ENCODE measurements at regions not wholly inside any gene's neighbourhood (a gene's known extent, or its start where the extent isn't known, plus 50 kb on each side); places are given as distances from the start of the nearest gene placed in this dataset.
"Not testable (repeated sequence)": the region's sequence is repeated elsewhere in the genome, so short reads cannot be mapped to it uniquely, and the experiment has no call there.

DNA sequence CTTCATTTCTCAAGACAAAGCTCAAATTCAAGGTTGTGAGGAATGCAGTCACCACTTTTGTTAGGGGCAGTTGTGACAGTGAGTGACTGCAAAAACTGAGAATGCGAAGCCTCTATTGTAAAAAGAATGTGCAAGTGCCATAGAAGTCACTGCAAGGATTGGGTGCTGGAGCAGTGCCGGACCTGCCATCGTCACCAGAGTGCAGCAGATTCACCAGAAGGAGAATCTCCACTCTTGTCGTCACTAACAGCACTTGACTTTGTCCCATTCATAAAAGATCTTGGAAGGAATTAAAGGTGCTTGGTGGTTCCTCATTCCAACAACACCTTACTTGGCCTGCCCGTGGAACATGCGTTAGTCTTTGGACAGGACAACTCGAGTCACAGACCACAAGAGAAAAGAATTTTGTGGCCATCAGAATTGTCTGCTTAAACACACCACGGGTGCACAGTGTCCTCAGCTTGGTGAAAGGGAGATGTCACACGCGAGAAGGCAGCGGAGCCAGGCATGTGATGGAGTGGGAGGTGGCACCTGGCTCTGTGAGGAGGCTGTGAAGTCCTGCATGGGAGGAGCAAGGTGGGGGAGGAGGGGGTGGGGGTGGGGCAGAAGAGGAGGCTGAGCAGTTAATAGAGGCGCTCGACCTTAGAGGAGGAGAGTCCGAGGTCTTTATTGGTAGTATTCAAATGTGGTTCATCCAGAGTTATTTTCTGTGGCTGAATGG, 100.9 kb upstream of the SPDYE9 start:
- H3K4me1 ChIP-seq (ENCODE audit: insufficient read depth, low read length, poor library complexity, severe bottlenecking); H3K27ac ChIP-seq (ENCODE audit: low read depth, low read length, poor library complexity, severe bottlenecking); H3K9me2 ChIP-seq (ENCODE audit: insufficient read depth, low read length); CTCF ChIA-PET (ENCODE audit: unreplicated experiment); H2AFZ ChIP-seq (ENCODE audit: low read length); H3K79me2 ChIP-seq (ENCODE audit: insufficient read depth, low read depth, low read length); H3K4me3 ChIP-seq (ENCODE audit: low read depth, low read length, poor library complexity, severe bottlenecking); intact Hi-C loops (cut with micrococcal nuclease; ENCODE audit: unreplicated experiment); H3K36me3 ChIP-seq (ENCODE audit: insufficient read depth, low read length); DNase-seq (ENCODE audit: low spot score); H4K20me1 ChIP-seq (ENCODE audit: insufficient read depth, low read length); BruUV-seq (replicated peaks); H3K4me2 ChIP-seq (ENCODE audit: low read length); POLR2A ChIA-PET; H3K9me3 ChIP-seq (ENCODE audit: low read length): not testable (repeated sequence)

DNA sequence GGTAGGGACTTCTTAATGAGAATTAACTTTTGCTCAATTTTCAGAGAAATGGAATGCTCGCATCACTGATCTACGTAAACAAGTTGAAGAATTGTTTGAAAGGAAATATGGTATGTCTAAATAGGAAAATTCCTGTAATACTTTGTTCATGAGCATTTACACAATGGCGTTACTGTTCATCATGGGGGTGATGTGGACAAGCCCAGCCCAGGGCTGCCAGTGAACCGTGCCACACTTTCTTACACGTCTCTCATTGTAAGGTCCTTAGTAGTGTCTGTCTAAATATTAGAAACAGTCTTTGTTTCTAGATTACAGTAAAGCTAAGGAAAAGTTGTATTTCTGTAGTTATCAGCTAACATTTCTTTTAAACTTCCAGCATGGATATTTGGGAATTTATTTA, 91.0 kb upstream of the SPDYE9 start:
- H2AFZ ChIP-seq (ENCODE audit: low read length); H3K4me1 ChIP-seq (ENCODE audit: insufficient read depth, low read length, poor library complexity, severe bottlenecking); H3K4me2 ChIP-seq (ENCODE audit: low read length); H3K9me3 ChIP-seq (ENCODE audit: low read length); BruUV-seq (replicated peaks); H3K27ac ChIP-seq (ENCODE audit: low read depth, low read length, poor library complexity, severe bottlenecking); intact Hi-C loops (cut with micrococcal nuclease; ENCODE audit: unreplicated experiment); POLR2A ChIA-PET; H3K4me3 ChIP-seq (ENCODE audit: low read depth, low read length, poor library complexity, severe bottlenecking); CTCF ChIA-PET (ENCODE audit: unreplicated experiment); DNase-seq (ENCODE audit: low spot score); H3K36me3 ChIP-seq (ENCODE audit: insufficient read depth, low read length); H3K79me2 ChIP-seq (ENCODE audit: insufficient read depth, low read depth, low read length); H3K9me2 ChIP-seq (ENCODE audit: insufficient read depth, low read length); H4K20me1 ChIP-seq (ENCODE audit: insufficient read depth, low read length): not testable (repeated sequence)

DNA sequence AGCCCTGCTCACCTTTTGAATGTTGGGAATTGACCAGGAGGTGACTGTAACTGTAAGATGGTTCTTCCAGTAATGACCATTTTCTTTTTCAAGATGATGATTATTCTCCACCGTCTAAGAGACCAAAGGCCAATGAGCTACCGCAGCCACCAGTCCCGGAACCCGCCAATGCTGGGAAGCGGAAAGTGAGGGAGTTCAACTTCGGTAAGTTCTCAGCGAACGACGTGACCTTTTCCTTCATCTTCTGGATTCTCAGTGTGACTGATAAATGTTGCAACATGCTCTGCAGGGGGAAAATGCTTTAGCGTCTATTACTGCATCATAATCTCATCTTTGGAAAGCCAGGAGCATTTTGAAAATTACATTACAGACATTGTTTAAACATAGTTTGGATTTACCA, 89.5 kb upstream of the SPDYE9 start:
- H3K4me3 ChIP-seq (ENCODE audit: low read depth, low read length, poor library complexity, severe bottlenecking); H3K36me3 ChIP-seq (ENCODE audit: insufficient read depth, low read length); H3K9me3 ChIP-seq (ENCODE audit: low read length); intact Hi-C loops (cut with micrococcal nuclease; ENCODE audit: unreplicated experiment); DNase-seq (ENCODE audit: low spot score); H4K20me1 ChIP-seq (ENCODE audit: insufficient read depth, low read length); H3K4me2 ChIP-seq (ENCODE audit: low read length); H3K9me2 ChIP-seq (ENCODE audit: insufficient read depth, low read length); CTCF ChIA-PET (ENCODE audit: unreplicated experiment); BruUV-seq (replicated peaks); H2AFZ ChIP-seq (ENCODE audit: low read length); POLR2A ChIA-PET; H3K79me2 ChIP-seq (ENCODE audit: insufficient read depth, low read depth, low read length); H3K27ac ChIP-seq (ENCODE audit: low read depth, low read length, poor library complexity, severe bottlenecking); H3K4me1 ChIP-seq (ENCODE audit: insufficient read depth, low read length, poor library complexity, severe bottlenecking): not testable (repeated sequence)

DNA sequence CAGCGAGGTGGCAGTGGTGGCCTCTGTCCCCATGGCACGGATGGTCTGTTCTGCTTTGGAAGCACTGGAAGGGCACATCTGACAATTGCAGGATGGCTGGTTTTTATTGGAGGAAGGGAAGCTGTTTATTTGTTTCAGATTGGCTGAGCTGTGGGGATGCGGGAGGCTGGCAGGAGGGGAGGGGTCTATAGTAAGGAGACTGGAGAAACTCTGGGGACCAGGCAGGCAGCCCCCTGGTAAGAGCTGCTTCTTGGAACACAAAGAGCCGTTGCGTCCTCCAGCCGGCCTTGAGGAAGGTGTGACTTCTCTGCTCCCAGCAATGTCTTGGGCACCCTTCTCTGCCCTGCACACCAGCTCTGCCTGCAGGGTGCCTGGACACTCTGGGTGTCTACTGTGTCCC, 85.1 kb upstream of the SPDYE9 start:
- BruUV-seq (replicated peaks); DNase-seq (ENCODE audit: low spot score); CTCF ChIA-PET (ENCODE audit: unreplicated experiment); intact Hi-C loops (cut with micrococcal nuclease; ENCODE audit: unreplicated experiment); H3K27ac ChIP-seq (ENCODE audit: low read depth, low read length, poor library complexity, severe bottlenecking); H2AFZ ChIP-seq (ENCODE audit: low read length); H3K4me1 ChIP-seq (ENCODE audit: insufficient read depth, low read length, poor library complexity, severe bottlenecking); POLR2A ChIA-PET; H4K20me1 ChIP-seq (ENCODE audit: insufficient read depth, low read length); H3K79me2 ChIP-seq (ENCODE audit: insufficient read depth, low read depth, low read length); H3K4me2 ChIP-seq (ENCODE audit: low read length); H3K9me3 ChIP-seq (ENCODE audit: low read length); H3K36me3 ChIP-seq (ENCODE audit: insufficient read depth, low read length); H3K9me2 ChIP-seq (ENCODE audit: insufficient read depth, low read length); H3K4me3 ChIP-seq (ENCODE audit: low read depth, low read length, poor library complexity, severe bottlenecking): not testable (repeated sequence)

DNA sequence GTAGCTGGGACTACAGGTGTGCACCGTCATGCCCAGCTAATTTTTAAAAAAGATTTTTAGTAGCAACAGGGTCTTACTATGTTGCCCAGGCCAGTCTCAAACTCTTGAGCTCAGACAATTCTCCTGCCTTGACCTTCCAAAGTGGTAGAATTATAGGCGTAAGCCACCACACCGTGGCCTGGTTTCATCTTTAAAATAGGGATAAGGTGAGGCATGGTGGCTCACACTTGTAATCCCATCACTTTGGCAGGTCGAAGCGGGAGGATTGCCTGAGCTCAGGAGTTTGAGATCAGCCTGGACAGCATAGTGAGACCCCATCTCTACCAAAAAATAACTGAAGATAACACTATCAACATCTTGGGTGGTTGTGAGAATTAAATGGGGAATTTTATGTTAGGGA, 84.6 kb upstream of the SPDYE9 start:
- H3K4me3 ChIP-seq (ENCODE audit: low read depth, low read length, poor library complexity, severe bottlenecking); H2AFZ ChIP-seq (ENCODE audit: low read length); H4K20me1 ChIP-seq (ENCODE audit: insufficient read depth, low read length); H3K27ac ChIP-seq (ENCODE audit: low read depth, low read length, poor library complexity, severe bottlenecking); CTCF ChIA-PET (ENCODE audit: unreplicated experiment); POLR2A ChIA-PET; DNase-seq (ENCODE audit: low spot score); H3K9me3 ChIP-seq (ENCODE audit: low read length); H3K4me1 ChIP-seq (ENCODE audit: insufficient read depth, low read length, poor library complexity, severe bottlenecking); H3K9me2 ChIP-seq (ENCODE audit: insufficient read depth, low read length); intact Hi-C loops (cut with micrococcal nuclease; ENCODE audit: unreplicated experiment); BruUV-seq (replicated peaks); H3K36me3 ChIP-seq (ENCODE audit: insufficient read depth, low read length); H3K79me2 ChIP-seq (ENCODE audit: insufficient read depth, low read depth, low read length); H3K4me2 ChIP-seq (ENCODE audit: low read length): not testable (repeated sequence)

DNA sequence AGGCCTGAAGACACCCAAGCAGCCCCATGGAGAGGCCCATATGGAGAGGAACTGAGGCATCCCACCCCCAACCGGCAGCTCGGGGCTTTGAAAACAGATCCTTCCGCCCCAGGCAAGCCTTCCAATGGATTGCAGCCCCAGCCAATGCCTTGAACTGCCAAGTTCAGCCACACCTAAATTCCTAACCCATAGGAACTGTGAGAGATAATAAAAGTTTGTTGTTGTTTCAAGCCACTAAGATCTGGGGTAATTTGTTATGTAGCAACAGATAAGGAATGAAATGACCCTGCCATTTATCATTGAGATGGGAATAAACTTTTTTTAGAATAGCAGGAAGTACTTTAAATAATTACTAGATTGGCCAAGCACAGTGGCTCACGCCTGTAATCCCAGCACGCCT, 80.3 kb upstream of the SPDYE9 start:
- H3K79me2 ChIP-seq (ENCODE audit: insufficient read depth, low read depth, low read length); H4K20me1 ChIP-seq (ENCODE audit: insufficient read depth, low read length); CTCF ChIA-PET (ENCODE audit: unreplicated experiment); BruUV-seq (replicated peaks); H3K4me2 ChIP-seq (ENCODE audit: low read length); intact Hi-C loops (cut with micrococcal nuclease; ENCODE audit: unreplicated experiment); H3K36me3 ChIP-seq (ENCODE audit: insufficient read depth, low read length); DNase-seq (ENCODE audit: low spot score); H3K9me3 ChIP-seq (ENCODE audit: low read length); POLR2A ChIA-PET; H3K27ac ChIP-seq (ENCODE audit: low read depth, low read length, poor library complexity, severe bottlenecking); H2AFZ ChIP-seq (ENCODE audit: low read length); H3K4me1 ChIP-seq (ENCODE audit: insufficient read depth, low read length, poor library complexity, severe bottlenecking); H3K9me2 ChIP-seq (ENCODE audit: insufficient read depth, low read length); H3K4me3 ChIP-seq (ENCODE audit: low read depth, low read length, poor library complexity, severe bottlenecking): not testable (repeated sequence)

DNA sequence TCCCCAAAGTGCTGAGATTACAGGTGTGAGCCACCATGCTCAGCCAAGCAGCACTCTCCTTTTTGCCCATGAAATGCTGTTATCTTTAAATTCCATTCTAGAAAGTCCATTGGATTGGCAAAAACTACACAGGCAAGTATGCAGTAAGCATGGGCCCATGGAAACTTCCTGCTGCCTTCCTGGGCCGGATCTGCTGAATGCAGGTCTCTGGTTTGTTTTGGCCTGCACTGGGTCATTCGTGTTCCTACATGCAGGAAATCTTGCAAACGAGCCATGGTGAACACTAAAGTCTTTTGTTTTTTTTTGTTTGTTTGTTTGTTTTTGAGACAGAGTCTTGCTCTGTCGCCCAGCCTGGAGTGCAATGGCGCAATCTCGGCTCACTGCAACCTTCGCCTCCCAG, 76.8 kb upstream of the SPDYE9 start:
- BruUV-seq (replicated peaks); DNase-seq (ENCODE audit: low spot score); H3K27ac ChIP-seq (ENCODE audit: low read depth, low read length, poor library complexity, severe bottlenecking); H3K4me1 ChIP-seq (ENCODE audit: insufficient read depth, low read length, poor library complexity, severe bottlenecking); H3K79me2 ChIP-seq (ENCODE audit: insufficient read depth, low read depth, low read length); H4K20me1 ChIP-seq (ENCODE audit: insufficient read depth, low read length); H3K36me3 ChIP-seq (ENCODE audit: insufficient read depth, low read length); H3K4me3 ChIP-seq (ENCODE audit: low read depth, low read length, poor library complexity, severe bottlenecking); H3K9me2 ChIP-seq (ENCODE audit: insufficient read depth, low read length); H2AFZ ChIP-seq (ENCODE audit: low read length); H3K4me2 ChIP-seq (ENCODE audit: low read length); POLR2A ChIA-PET; CTCF ChIA-PET (ENCODE audit: unreplicated experiment); H3K9me3 ChIP-seq (ENCODE audit: low read length); intact Hi-C loops (cut with micrococcal nuclease; ENCODE audit: unreplicated experiment): not testable (repeated sequence)
